ENCODE measurements at regions not wholly inside any gene's neighbourhood (a gene's known extent, or its start where the extent isn't known, plus 50 kb on each side); places are given as distances from the start of the nearest gene placed in this dataset.

- no peak for DNase-seq
- H3K4me3 ChIP-seq = no peak overlapping the region
- no peaks in the 10 kb centered on the region for H3K36me3 ChIP-seq
- no peak overlapping the region for H3K27ac ChIP-seq
- H3K4me1 ChIP-seq = no peaks in the 10 kb centered on the region
- 70 to 83% (median 80%) methylated on average over 16 to 19 of the region's 19 CpGs for WGBS, 5 donors
- intact Hi-C loops (cut with DNase I; ENCODE audit: low total_unique reads) = loop anchor here (10.0 kb wide), 1 partner anchor 62 kb away; no protein-coding TSS in a partner anchor
- no peak for TF ChIP-seq EP300 (IDR thresholded peaks at IDR 0.05)
- TF ChIP-seq CTCF (IDR thresholded peaks at IDR 0.05) = no peak
- TF ChIP-seq POLR2AphosphoS5 (IDR thresholded peaks at IDR 0.05) = no peak
- no peak for TF ChIP-seq POLR2A (IDR thresholded peaks at IDR 0.05)
- no peaks in the 10 kb centered on the region for H3K9me3 ChIP-seq
- peaks cover 0 to 65% (median 0%) of the 10 kb centered on the region in 3 donors for H3K27me3 ChIP-seq
Observed at GRCh38 chr22:48802576-48802975, 1025.1 kb downstream of the BRD1 start.

GRCh38 chr22:48800886-48801607, 1026.6 kb downstream of the BRD1 start:
- H3K27ac ChIP-seq = no peak overlapping the region
- no peak overlapping the region for H3K4me3 ChIP-seq
- H3K36me3 ChIP-seq = no peaks in the 10 kb centered on the region
- H3K4me1 ChIP-seq = no peaks in the 10 kb centered on the region
- DNase-seq = no peak
- H3K9me3 ChIP-seq = no peaks in the 10 kb centered on the region
- intact Hi-C loops (cut with DNase I; ENCODE audit: low total_unique reads) = loop anchor here (10.0 kb wide), 1 partner anchor 64 kb away; no protein-coding TSS in a partner anchor
- TF ChIP-seq POLR2AphosphoS5 (IDR thresholded peaks at IDR 0.05) (no peak), EP300 (IDR thresholded peaks at IDR 0.05) (no peak), POLR2A (IDR thresholded peaks at IDR 0.05) (no peak), CTCF (IDR thresholded peaks at IDR 0.05) (no peak)
- peaks cover 0 to 56% (median 0%) of the 10 kb centered on the region in 3 donors for H3K27me3 ChIP-seq
- WGBS, 5 donors = 87 to 94% (median 90%) methylated on average over 13 to 14 of the region's 14 CpGs

GRCh38 chr22:48800036-48800885, 1027.4 kb downstream of the BRD1 start:
- no peak overlapping the region for H3K4me3 ChIP-seq
- intact Hi-C loops (cut with DNase I; ENCODE audit: low total_unique reads) = loop anchor here (10.0 kb wide), 1 partner anchor 65 kb away; no protein-coding TSS in a partner anchor
- no peaks in the 10 kb centered on the region for H3K4me1 ChIP-seq
- H3K36me3 ChIP-seq = no peaks in the 10 kb centered on the region
- H3K27ac ChIP-seq = no peak overlapping the region
- no peak for TF ChIP-seq EP300 (IDR thresholded peaks at IDR 0.05)
- no peak for TF ChIP-seq POLR2AphosphoS5 (IDR thresholded peaks at IDR 0.05)
- no peak for TF ChIP-seq POLR2A (IDR thresholded peaks at IDR 0.05)
- H3K9me3 ChIP-seq = no peaks in the 10 kb centered on the region
- peaks cover 0 to 49% (median 0%) of the 10 kb centered on the region in 3 donors for H3K27me3 ChIP-seq
- WGBS, 5 donors = 76 to 84% (median 81%) methylated on average over 11 to 23 of the region's 23 CpGs
- no peak for DNase-seq

- Histone ChIP-seq H3K4me3 (no peak overlapping the region), H3K27me3 (peaks cover 0 to 44% (median 0%) of the 10 kb centered on the region in 3 donors), H3K27ac (no peak overlapping the region), H3K36me3 (no peaks in the 10 kb centered on the region), H3K9me3 (peaks cover 0 to 5% (median 0%) of the 10 kb centered on the region in 4 donors), H3K4me1 (no peaks in the 10 kb centered on the region)
- intact Hi-C loops (cut with DNase I; ENCODE audit: low total_unique reads) = no loop called here
- TF ChIP-seq POLR2A (IDR thresholded peaks at IDR 0.05) = no peak
- TF ChIP-seq CTCF (IDR thresholded peaks at IDR 0.05) = no peak
- TF ChIP-seq EP300 (IDR thresholded peaks at IDR 0.05) = no peak
- TF ChIP-seq POLR2AphosphoS5 (IDR thresholded peaks at IDR 0.05) = no peak
- WGBS, 5 donors = 79 to 87% (median 86%) methylated on average over 18 of the region's 18 CpGs
- DNase-seq = no peak
Observed at GRCh38 chr22:48799227-48799970, 1028.3 kb downstream of the BRD1 start.
